Mesothelial cell of epicardium (in vitro differentiated cells): ENCODE measurements at regions not wholly inside any gene's neighbourhood (a gene's known extent, or its start where the extent isn't known, plus 50 kb on each side); places are given as distances from the start of the nearest gene placed in this dataset.

Source experiments
- DNase-seq, 2 experiments: peaks; one replicate each; pipeline ENCODE4 v3.0.0; 2021; ENCODE audit warnings: low spot score in 2 of 2; ENCODE audit not compliant: unreplicated experiment in 2 of 2
- H3K27ac Mint-ChIP-seq: 2 replicates; pipeline ENCODE4 v1.8.0; 2021; ENCODE audit warnings: mixed read lengths
- H3K27me3 Mint-ChIP-seq: 2 replicates; pipeline ENCODE4 v1.8.0; 2021; ENCODE audit warnings: low read depth, mixed read lengths
- H3K36me3 Mint-ChIP-seq: 2 replicates; pipeline ENCODE4 v1.8.0; 2021; ENCODE audit warnings: mixed read lengths
- H3K4me1 Mint-ChIP-seq: 2 replicates; pipeline ENCODE4 v1.8.0; 2021; ENCODE audit warnings: mixed read lengths
- H3K4me3 Mint-ChIP-seq: 2 replicates; pipeline ENCODE4 v1.8.0; 2021; ENCODE audit warnings: mild to moderate bottlenecking, moderate library complexity, mixed read lengths
- H3K9me3 Mint-ChIP-seq: 2 replicates; pipeline ENCODE4 v1.8.0; 2021; ENCODE audit warnings: mixed read lengths
- CTCF ChIP-seq: fragments of 200-600 bp; sonication (generic); IDR thresholded peaks from one replicate; pipeline ENCODE4 v1.5.0; 2021; ENCODE audit warnings: antibody characterized with exemption; ENCODE audit not compliant: unreplicated experiment

GRCh38 chr14:95015046-95015445 lies 142.3 kb downstream of the DICER1 start:
- Mint-ChIP-seq H3K27me3 (peaks cover 4% of the 10 kb centered on the region), H3K4me1 (peaks cover 17% of the 10 kb centered on the region), H3K27ac (no peak overlapping the region), H3K36me3 (no peaks in the 10 kb centered on the region), H3K9me3 (peaks cover 10% of the 10 kb centered on the region), H3K4me3 (no peak overlapping the region)
- DNase-seq = no peak
- no peak for TF ChIP-seq CTCF

- peaks cover 4% of the 10 kb centered on the region for H3K27me3 Mint-ChIP-seq
- peaks cover 10% of the 10 kb centered on the region for H3K9me3 Mint-ChIP-seq
These were observed 143.3 kb downstream of the DICER1 start for GRCh38 chr14:95014036-95014435.

DNA sequence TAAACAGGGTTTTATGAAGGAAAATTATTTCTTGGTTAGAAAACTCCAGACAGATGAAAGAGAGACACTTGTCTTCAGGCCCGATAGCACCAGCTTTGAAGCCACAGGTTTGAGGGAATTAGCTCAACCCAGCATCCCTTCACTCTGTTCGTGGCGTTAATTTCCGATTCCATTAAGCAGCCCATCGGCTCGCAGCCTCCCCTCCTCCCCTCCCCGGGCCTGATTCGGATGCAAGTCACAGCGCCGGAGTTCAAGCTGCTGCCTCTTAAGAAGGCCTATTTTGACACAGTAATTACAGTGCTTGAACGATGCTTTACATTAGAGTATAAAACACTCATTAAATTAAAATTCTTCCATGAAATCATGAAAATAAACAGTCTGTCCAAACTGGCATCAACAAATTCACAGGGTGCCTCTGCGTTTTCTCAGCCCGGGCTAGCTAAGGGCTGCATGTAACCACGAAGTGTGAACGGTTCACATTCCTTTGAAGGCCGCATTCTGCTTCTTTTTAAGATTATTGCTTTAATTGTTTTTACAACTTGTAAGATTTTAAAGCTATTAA lies 145.8 kb downstream of the DICER1 start:
- Mint-ChIP-seq H3K27me3 (peaks cover 5% of the 10 kb centered on the region), H3K27ac (no peak overlapping the region), H3K36me3 (no peaks in the 10 kb centered on the region), H3K4me1 (peaks cover 20% of the 10 kb centered on the region), H3K4me3 (no peak overlapping the region), H3K9me3 (peaks cover 4% of the 10 kb centered on the region)
- no peak for DNase-seq
- no peak for TF ChIP-seq CTCF

More at GRCh38 chr14:95014036-95014435, 143.3 kb downstream of the DICER1 start:
- Mint-ChIP-seq H3K4me3 (no peak overlapping the region), H3K36me3 (no peaks in the 10 kb centered on the region), H3K4me1 (peaks cover 17% of the 10 kb centered on the region), H3K27ac (no peak overlapping the region)
- no peak for DNase-seq
- TF ChIP-seq CTCF = no peak

GRCh38 chr14:95008445-95009217 lies 148.7 kb downstream of the DICER1 start:
- H3K36me3 Mint-ChIP-seq = no peaks in the 10 kb centered on the region
- no peak overlapping the region for H3K4me3 Mint-ChIP-seq
- no peak for TF ChIP-seq CTCF
- H3K27me3 Mint-ChIP-seq = peaks cover 8% of the 10 kb centered on the region
- DNase-seq = no peak
- no peaks in the 10 kb centered on the region for H3K9me3 Mint-ChIP-seq
- H3K4me1 Mint-ChIP-seq = peaks cover 20% of the 10 kb centered on the region
- H3K27ac Mint-ChIP-seq = no peak overlapping the region

- Mint-ChIP-seq H3K36me3 (no peaks in the 10 kb centered on the region), H3K27ac (no peak overlapping the region)
- no peak for TF ChIP-seq CTCF
These were observed 149.4 kb downstream of the DICER1 start for GRCh38 chr14:95007921-95008320.

More at GRCh38 chr14:95007921-95008320, 149.4 kb downstream of the DICER1 start:
- H3K27me3 Mint-ChIP-seq = peaks cover 4% of the 10 kb centered on the region
- peaks cover 23% of the 10 kb centered on the region for H3K4me1 Mint-ChIP-seq
- H3K4me3 Mint-ChIP-seq = no peak overlapping the region
- H3K9me3 Mint-ChIP-seq = no peaks in the 10 kb centered on the region
- no peak for DNase-seq
